HepG2 (cell line): ENCODE measurements at regions not wholly inside any gene's neighbourhood (a gene's known extent, or its start where the extent isn't known, plus 50 kb on each side); places are given as distances from the start of the nearest gene placed in this dataset.

Source experiments
- DNMT3B ChIP-seq: conservative IDR thresholded peaks from 2 replicates; pipeline ENCODE4 v1.6.1; 2016; ENCODE audit warnings: missing biosample characterization, control low read depth
- RAD21 ChIP-seq: fragments of 450-650 bp; formaldehyde crosslinking; IDR thresholded peaks from 2 replicates; pipeline ENCODE4 v1.5.0; 2020; ENCODE audit warnings: mild to moderate bottlenecking
- SCMH1 ChIP-seq: sonication (generic); formaldehyde crosslinking; IDR thresholded peaks from 2 replicates; pipeline ENCODE4 v1.9.0; 2021; ENCODE audit warnings: missing genetic modification reagents, mild to moderate bottlenecking, borderline replicate concordance
- SIX1 ChIP-seq: sonication (generic); formaldehyde crosslinking; IDR thresholded peaks from 2 replicates; pipeline ENCODE4 v1.4.0; 2020; ENCODE audit warnings: missing genetic modification reagents, borderline replicate concordance

DNA sequence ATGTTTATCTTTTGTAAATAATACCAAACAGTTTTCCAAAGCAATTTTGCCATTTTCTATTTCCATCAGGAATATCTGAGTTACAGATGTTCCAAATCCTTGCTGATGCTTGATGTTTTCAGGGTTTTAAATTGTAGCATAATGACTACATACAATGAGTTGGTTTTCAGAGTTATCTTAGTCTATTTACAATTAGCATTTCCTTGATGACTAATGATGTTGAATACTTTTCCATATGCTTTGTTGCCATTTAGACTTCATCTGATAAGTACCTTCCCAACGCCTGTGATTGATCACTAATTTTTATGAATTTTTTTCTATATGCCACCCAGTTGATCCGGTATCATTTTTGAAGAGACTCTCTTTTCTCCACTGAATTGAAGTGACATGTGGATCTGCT, 102.3 kb downstream of the SLC25A46 start:
- TF ChIP-seq SIX1 (CRISPR knock-in tag), result no peak
- TF ChIP-seq RAD21 (CRISPR knock-in tag), result no peak
- TF ChIP-seq DNMT3B, result no peak
- TF ChIP-seq SCMH1 (CRISPR knock-in tag), result no peak
